A673 (cell line): ENCODE measurements at regions not wholly inside any gene's neighbourhood (a gene's known extent, or its start where the extent isn't known, plus 50 kb on each side); places are given as distances from the start of the nearest gene placed in this dataset.

ENCODE experiments used
- BruUV-seq: library from RNA; stranded (reverse); fragments of 400-500 nt; replicated peaks from 2 replicates; lab custom pipeline; 2021; lab: Mats Ljungman, UMichigan
- CTCF ChIA-PET: fragments of 300-600 bp; sonication (Branson Sonifier 250); formaldehyde crosslinking; loops from one replicate; lab custom pipeline; 2022; ENCODE audit warnings: antibody characterized with exemption; lab: Charles Lee
- POLR2A ChIA-PET: fragments of 300-600 bp; sonication (Branson Sonifier 250); formaldehyde crosslinking; loops from one replicate; lab custom pipeline; 2022; ENCODE audit warnings: antibody characterized with exemption; ENCODE audit not compliant: low non-redundant PET; lab: Charles Lee
- DNase-seq: peaks from one replicate; pipeline ENCODE4 v3.0.0-alpha.2; 2015; ENCODE audit warnings: low spot score
- H3K27ac ChIP-seq: fragments of 200-600 bp; sonication (generic); 2 replicates; pipeline ENCODE4 v1.5.1; 2016; ENCODE audit warnings: mixed run types, low read depth, mild to moderate bottlenecking, mixed read lengths, antibody characterized with exemption, low read length; ENCODE audit not compliant: poor library complexity, severe bottlenecking
- H3K27me3 ChIP-seq: fragments of 200-600 bp; sonication (generic); replicated peaks from 2 replicates; pipeline ENCODE4 v1.6.1; 2017; ENCODE audit warnings: mixed run types, low read depth, mild to moderate bottlenecking, mixed read lengths, antibody characterized with exemption, low read length; ENCODE audit not compliant: insufficient read depth, poor library complexity
- H3K36me3 ChIP-seq: fragments of 200-600 bp; sonication (generic); 2 replicates; pipeline ENCODE4 v1.6.1; 2016; ENCODE audit warnings: mixed run types, mild to moderate bottlenecking, mixed read lengths, antibody characterized with exemption, low read length; ENCODE audit not compliant: insufficient read depth, poor library complexity, severe bottlenecking
- H3K4me1 ChIP-seq: fragments of 200-600 bp; sonication (generic); 2 replicates; pipeline ENCODE4 v1.6.1; 2017; ENCODE audit warnings: mixed run types, mild to moderate bottlenecking, mixed read lengths, antibody characterized with exemption, low read length; ENCODE audit not compliant: insufficient read depth, poor library complexity, severe bottlenecking
- H3K4me3 ChIP-seq: fragments of 200-600 bp; sonication (generic); 2 replicates; pipeline ENCODE4 v1.5.1; 2016; ENCODE audit warnings: low read depth, mixed run types, mild to moderate bottlenecking, mixed read lengths, low read length; ENCODE audit not compliant: poor library complexity, severe bottlenecking
- H3K9me3 ChIP-seq: fragments of 200-600 bp; sonication (generic); 2 replicates; pipeline ENCODE4 v1.6.1; 2016; ENCODE audit warnings: mixed run types, low read depth, mild to moderate bottlenecking, mixed read lengths, antibody characterized with exemption, low read length; ENCODE audit not compliant: poor library complexity, severe bottlenecking
- CTCF ChIP-seq: fragments of 300-800, 200-600 bp; sonication (generic); conservative IDR thresholded peaks from 2 replicates; pipeline ENCODE4 v1.5.1; 2017; ENCODE audit warnings: low read depth, mild to moderate bottlenecking, antibody characterized with exemption, low read length, moderate library complexity, mixed read lengths
- EZH2 ChIP-seq: fragments of 200-600 bp; sonication (generic); IDR thresholded peaks from 2 replicates; pipeline ENCODE4 v1.6.1; 2017; ENCODE audit warnings: borderline replicate concordance, low read depth, mild to moderate bottlenecking, mixed read lengths, antibody characterized with exemption, low read length; ENCODE audit not compliant: poor library complexity, severe bottlenecking
- intact Hi-C: fragments of 100-400 bp; cut with micrococcal nuclease; formaldehyde crosslinking; loops from one replicate; pipeline ENCODE4 v1.10.0; 2022; ENCODE audit not compliant: unreplicated experiment

GRCh38 chr21:41054018-41054578 is 113.9 kb upstream of the BACE2 start:
- intact Hi-C loops: no loop called here
- no peaks in the 10 kb centered on the region for H3K36me3 ChIP-seq
- peaks cover 20% of the 10 kb centered on the region for H3K9me3 ChIP-seq
- no TSS peak for BruUV-seq
- no peak for DNase-seq
- H3K27me3 ChIP-seq: no peaks in the 10 kb centered on the region
- H3K4me3 ChIP-seq: no peak overlapping the region
- no peak for TF ChIP-seq CTCF
- ChIA-PET POLR2A (no interaction called here), CTCF (no interaction called here)
- no peaks in the 10 kb centered on the region for H3K4me1 ChIP-seq
- no peak overlapping the region for H3K27ac ChIP-seq

DNA sequence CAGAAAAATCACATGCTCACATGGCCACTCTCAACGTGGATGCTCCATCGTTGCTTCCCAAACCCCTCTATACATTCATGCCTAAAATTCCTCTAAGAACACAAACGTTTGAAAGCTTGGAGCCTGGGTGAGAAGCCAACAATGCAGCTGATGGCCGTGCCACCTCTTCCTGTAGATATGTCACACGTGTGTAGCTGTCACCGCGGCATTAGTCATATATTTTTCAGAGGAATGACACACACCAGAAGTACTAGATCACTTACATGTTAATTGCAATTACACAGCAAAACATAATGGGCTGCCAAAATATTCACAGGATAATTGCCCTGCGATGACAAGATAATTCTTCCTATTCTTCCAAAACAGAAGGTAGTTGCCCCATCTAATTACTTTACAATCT is 112.7 kb upstream of the BACE2 start:
- peaks cover 18% of the 10 kb centered on the region for H3K9me3 ChIP-seq
- POLR2A ChIA-PET: no interaction called here
- H3K27me3 ChIP-seq: no peaks in the 10 kb centered on the region
- BruUV-seq: no TSS peak
- intact Hi-C loops: no loop called here
- H3K36me3 ChIP-seq: no peaks in the 10 kb centered on the region
- no peak for DNase-seq
- no peak overlapping the region for H3K27ac ChIP-seq
- TF ChIP-seq CTCF (no peak), EZH2 (no peak)
- H3K4me3 ChIP-seq: no peak overlapping the region
- CTCF ChIA-PET: interaction anchor here (0.6 kb wide), 1 partner anchor 912 kb away, joined by 4 read pairs; no protein-coding TSS in a partner anchor
- no peaks in the 10 kb centered on the region for H3K4me1 ChIP-seq

- no peak overlapping the region for H3K27ac ChIP-seq
- no peaks in the 10 kb centered on the region for H3K36me3 ChIP-seq
- no peaks in the 10 kb centered on the region for H3K4me1 ChIP-seq
- DNase-seq: no peak
- no peak overlapping the region for H3K4me3 ChIP-seq
- intact Hi-C loops: no loop called here
- TF ChIP-seq CTCF: no peak
- no peak for TF ChIP-seq EZH2
- H3K27me3 ChIP-seq: no peaks in the 10 kb centered on the region
- ChIA-PET CTCF (no interaction called here), POLR2A (no interaction called here)
- no peaks in the 10 kb centered on the region for H3K9me3 ChIP-seq
- BruUV-seq: no TSS peak
Observed at GRCh38 chr21:41059871-41060270, 108.1 kb upstream of the BACE2 start.
